GM19452 (cell line): ENCODE measurements at regions not wholly inside any gene's neighbourhood (a gene's known extent, or its start where the extent isn't known, plus 50 kb on each side); places are given as distances from the start of the nearest gene placed in this dataset.
"Not testable (repeated sequence)": the region's sequence is repeated elsewhere in the genome, so short reads cannot be mapped to it uniquely, and the experiment has no call there.

Source experiments
- ATAC-seq: cut with Tn5 transposase; IDR thresholded peaks from one replicate; pipeline ENCODE4 v1.9.1; 2021; ENCODE audit not compliant: unreplicated experiment

DNA sequence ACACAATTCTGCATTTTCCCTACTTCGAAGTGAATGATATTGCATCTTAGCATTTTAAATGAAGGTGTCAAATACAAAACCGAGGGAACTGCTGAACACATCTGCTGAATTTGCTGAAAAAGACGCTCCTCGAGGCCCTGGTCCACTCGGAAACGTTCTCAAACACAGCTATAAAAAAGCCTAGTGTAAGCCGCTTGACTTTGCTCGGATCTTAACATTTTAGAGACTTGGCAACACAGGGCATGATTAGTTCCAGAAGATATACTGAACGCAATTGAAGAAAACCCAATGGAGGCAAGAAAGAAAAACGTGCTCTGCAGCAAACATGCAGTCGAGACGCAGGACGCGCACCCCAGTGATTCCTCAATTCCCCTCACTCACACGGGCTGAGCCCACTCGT is 506.4 kb upstream of the AMELY start:
- ATAC-seq, result no peak

DNA sequence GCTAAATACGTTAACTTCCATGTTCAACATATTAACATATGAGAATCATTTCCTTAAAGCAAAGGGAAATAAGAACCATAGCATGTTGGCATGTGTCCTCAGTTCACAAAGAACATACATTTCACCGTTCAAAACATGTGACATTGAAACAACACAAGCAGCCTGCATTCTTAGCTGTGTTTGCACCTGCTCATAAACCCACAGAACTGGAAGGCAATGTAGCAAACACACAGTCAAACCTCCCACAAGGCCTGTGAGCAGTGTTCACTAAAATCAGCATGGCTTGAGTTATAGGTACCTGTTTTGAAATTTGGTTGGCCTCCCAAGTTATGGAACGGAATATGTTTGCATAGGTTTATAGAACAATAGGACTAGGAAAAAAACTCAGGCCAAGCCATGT is 504.9 kb upstream of the AMELY start:
- no peak for ATAC-seq

DNA sequence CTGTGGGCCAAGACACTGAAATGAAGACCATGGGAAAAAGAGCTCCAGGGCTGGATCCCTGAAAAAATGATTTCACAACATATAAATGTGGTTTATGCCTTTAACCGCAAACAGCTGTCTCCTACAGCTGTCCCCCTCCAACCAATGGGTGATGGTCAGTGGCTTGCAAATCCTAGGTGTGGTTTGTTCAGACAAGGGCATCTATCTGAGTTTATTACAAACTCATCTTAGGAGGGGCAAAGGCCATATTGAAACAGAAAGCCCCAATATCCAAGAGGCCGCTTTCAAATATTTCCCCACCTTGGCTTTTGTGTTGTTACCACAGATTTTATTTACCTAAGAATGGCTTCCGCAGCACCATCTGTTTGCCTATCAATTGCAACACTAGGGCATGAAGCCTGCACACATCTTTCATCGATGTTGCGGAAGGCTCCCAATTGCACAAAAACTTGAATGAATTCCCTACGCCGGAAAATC is 503.6 kb upstream of the AMELY start:
- ATAC-seq, result no peak

DNA sequence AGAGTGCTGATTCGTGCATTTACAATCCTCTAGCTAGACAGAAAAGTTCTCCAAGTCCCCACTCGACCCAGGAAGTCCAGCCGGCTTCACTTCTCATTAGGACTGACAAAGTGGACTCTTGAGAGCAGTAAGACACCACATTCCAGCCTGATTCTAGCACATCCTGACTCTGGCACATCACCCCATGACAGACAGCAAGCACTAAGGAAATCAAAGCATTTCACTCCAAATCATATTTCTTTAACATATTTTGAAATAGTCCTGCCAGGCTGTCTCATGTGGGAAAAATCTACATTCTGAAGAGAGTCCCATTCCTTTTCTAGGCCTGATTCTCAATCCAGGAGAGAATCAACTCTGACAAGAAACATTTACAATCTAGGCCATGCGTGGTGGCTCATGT is 478.5 kb upstream of the AMELY start:
- ATAC-seq, result no peak

DNA sequence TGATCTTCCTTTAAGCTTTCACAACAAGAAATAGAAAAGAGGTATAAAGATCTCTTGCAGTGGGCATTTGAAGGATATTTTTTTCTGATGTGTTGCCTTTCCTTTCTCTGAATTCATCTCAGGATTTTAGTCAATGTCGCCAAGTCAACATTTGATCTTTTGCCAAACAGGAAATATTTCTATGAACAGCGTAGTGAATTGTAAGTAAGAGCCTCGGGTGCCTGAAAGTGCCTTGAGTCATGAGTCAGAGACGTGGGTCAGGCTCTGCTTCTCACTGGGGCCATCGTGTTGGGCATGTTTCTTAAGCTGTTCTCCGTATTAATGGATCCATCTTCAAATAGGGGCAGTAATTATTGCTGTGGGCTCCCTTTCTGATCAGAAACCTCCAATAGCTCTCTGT is 471.4 kb upstream of the AMELY start:
- no peak for ATAC-seq

DNA sequence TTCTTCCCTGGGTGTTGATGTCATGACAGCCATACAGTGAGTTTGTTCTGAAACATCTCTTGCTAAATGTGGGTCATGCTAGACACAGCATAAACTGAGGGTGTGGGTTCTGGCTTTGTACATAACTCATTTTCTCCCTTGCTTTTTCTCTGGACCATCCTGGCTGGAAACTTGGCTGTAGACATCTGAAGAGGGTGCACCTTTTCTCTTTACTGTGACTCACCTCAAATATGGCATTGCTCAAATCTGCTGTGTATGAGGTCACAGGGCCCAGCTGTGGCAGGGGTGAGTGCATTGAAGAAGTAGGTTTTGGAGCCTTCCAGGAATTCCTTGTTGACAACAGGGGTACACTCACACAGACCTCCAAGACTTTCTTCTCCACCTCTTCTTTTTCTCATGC is 465.5 kb upstream of the AMELY start:
- ATAC-seq, result no peak

DNA sequence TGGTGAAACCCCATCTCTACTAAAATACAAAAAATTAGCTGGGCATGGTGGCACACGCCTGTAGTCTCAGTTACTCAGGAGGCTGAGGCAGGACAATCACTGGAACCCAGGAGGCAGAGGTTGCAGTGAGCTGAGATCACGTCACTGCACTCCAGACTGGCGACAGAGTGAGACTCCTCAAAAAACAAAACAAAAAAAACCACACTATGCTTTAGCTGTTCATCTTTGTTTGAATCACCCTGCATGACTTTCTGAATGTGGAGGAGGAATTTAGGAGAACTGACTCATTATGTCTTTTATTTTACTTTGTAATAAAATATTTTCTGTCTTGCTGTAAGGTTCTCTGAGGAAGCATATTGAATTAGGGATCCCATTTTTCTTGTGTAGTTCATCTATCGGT is 462.9 kb upstream of the AMELY start:
- ATAC-seq, result not testable (repeated sequence)

DNA sequence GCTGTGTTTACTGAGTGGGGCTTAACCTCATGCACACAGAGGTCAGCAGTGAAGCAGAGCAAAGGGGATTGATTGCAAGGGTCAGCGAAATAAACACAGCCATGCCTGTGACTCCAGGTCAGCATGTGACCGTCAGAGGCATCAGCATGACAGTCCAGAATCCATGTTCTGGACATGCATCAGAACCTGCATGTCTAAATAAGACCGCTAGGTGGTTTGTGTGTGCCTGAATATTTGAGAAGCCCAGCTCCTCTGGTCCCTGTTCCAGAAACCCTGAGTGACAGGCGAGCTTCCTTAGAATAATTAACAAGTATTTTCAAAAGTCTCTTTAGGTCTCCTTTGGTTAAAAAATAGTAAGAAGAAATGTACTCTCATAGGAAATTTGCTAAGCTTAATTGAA is 460.4 kb upstream of the AMELY start:
- ATAC-seq, result not testable (repeated sequence)

DNA sequence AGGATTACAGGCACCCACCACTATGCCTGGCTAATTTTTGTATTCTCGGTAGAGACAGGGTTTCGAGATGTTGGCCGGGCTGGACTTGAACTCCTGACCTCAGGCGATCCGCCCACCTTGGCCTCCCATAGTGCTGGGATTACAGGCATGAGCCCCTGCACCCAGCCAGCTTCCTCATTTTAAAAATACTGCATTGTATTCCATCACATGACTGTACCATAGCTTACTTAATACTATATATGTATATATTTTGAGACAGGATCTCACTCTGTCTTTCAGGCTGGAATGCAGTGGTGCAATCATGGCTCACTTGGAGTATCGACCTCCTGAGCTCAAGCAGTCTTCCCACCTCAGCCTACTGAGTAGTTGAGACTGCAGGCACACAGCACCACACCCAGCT is 459.5 kb upstream of the AMELY start:
- ATAC-seq, result not testable (repeated sequence)

DNA sequence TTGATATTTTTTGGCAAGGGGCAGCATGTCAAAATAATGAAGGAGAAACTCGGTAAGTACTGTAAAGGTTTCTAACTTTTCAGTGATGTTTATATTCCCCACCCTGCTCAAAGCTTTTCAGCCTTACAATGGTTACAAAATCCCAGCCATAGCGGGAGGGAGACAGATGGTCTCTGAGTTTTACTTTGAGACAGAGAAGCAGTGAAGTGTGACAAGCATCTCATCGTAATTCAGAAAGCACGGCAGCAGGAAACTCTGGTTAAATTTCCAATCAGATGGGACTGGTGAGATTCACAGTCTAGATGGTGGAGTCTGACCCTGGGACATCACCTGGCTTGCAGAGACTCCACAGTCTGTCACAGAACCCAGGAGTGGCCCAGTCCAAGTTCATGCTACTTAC is 448.0 kb upstream of the AMELY start:
- ATAC-seq, result no peak

DNA sequence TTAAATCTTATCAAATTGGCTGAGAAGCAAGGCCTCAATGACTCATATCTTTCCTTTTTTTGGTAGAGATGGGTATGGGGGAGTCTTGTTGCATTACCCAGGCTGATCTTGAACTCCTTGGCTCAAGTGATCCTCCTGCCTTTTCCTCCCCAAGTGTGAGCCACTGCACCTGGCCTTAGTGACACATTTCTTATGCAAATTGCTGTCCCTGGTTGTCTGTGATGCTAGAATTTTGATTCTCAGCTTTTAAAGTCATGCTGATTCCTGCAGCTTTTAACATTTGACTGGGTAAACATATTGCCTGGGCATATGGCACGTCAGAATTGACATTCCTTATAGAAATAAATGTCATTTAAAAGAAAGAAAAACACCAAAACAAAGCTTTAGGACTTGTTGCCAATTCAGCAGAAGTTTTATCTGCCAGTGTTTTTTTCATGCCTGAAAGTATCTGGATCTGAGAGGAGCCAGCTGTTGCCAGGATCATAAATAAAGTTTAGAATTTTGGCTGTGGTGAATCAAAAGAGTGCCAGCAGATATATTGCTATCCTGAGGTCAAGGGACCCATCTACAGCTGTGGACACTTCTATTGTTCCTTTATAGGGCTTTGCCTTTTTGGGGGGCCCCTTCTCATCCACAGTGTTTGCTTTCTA is 446.7 kb upstream of the AMELY start:
- no peak for ATAC-seq

DNA sequence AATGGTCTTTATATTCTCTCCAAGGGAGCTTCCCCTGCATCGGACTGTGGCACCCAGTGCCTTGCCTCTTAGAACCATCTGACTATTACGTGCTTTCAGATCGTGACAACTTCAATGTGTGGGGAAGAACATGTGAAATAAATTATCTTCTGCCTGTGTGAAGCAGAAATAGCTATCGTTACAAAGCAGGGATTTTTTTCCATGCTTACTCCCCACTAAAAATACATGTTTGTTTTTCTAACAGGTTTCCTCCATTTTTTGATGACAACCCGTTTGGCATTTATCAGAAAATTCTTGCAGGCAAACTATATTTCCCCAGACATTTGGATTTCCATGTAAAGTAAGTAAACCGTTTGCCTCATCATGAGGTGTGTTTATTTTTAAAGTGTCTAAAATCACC is 444.3 kb upstream of the AMELY start:
- ATAC-seq, result not testable (repeated sequence)

DNA sequence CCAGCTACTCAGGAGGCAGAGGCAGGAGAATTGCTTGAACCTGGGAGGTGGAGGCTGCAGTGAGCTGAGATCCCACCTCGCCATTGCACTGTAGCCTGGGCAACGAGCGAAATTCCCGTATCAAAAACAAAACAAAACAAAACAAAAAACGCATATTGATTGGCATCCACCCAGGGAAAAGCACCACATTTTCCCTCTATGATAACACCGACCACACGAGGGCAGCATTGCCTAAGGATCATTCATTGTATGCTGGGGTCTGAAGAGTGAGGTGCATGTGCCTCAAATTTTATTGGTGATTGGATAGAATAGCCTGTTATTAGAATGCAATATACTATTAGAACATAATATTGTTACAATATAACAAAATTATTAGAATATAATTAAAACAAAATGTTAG is 433.1 kb upstream of the AMELY start:
- ATAC-seq, result no peak

DNA sequence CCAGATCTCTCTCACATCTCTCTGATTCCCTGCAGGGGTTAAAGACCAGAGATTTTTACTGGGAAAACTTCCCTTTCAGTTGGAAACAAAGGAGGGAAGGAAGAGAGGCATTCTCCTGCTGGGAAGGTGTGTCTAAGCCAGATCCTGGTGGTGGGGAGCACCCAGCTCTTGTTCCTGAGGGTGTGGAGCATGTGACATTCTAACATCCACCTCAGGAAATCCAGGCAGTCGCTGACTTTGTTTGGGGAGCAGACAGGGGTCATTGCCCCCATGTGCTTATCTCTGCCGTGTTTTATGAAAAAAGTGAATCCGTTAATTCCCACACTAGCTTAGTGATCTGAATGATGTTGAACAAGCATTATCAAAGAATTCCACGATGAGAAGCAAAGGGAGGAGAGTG is 431.7 kb upstream of the AMELY start:
- ATAC-seq, result no peak

DNA sequence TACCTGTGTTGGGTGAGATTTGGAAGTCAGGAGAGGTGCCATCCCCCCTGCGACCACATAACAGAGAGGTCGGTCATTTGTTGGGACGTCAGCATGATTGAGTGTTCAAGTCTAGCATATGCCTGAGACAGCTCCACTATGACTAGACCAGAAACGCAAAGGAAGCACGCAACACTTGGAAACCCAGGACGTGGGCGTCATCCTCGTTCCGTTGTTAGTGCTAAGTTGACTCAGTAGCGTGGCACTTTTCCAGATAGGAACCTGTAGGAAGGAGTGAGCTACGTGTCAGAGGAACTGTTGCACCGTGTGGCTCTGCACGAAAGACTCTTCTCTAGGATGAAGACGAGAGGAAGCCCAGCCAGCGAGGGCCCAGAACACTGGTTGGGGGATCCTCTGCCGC is 431.2 kb upstream of the AMELY start:
- ATAC-seq, result not testable (repeated sequence)

DNA sequence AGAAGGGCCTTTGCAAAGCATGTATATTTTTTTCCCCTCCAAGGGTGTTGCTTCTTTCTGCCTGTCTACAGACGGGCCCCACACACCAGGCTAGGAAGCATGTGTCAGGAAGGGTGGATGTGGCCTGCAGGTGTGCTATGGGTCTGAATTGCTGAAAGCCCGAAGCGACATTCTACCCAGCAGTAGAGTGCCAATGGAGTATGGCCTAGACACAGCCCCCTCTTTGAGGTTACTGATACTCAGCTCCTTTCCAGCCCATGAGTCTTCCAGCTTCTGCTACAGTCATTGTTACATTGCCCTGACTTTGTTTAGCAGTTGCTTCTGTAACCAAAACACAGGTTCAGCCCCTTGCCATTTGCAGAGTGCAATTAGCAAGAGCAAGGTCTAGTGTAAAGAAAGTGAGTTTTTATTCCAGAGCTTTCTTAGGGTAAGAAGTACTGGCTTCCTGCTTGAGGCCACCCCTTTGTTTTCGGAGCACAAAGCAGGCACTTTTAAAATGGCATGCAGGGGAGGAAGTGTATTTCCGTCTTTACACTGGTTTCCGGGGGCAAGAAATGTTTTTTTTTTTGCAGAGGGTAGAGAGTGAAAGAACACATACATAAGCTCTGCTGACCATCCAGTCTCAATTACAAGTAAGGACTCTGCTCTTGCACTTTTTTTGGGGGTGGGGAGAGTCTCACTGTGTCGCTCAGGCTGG is 428.0 kb upstream of the AMELY start:
- no peak for ATAC-seq

DNA sequence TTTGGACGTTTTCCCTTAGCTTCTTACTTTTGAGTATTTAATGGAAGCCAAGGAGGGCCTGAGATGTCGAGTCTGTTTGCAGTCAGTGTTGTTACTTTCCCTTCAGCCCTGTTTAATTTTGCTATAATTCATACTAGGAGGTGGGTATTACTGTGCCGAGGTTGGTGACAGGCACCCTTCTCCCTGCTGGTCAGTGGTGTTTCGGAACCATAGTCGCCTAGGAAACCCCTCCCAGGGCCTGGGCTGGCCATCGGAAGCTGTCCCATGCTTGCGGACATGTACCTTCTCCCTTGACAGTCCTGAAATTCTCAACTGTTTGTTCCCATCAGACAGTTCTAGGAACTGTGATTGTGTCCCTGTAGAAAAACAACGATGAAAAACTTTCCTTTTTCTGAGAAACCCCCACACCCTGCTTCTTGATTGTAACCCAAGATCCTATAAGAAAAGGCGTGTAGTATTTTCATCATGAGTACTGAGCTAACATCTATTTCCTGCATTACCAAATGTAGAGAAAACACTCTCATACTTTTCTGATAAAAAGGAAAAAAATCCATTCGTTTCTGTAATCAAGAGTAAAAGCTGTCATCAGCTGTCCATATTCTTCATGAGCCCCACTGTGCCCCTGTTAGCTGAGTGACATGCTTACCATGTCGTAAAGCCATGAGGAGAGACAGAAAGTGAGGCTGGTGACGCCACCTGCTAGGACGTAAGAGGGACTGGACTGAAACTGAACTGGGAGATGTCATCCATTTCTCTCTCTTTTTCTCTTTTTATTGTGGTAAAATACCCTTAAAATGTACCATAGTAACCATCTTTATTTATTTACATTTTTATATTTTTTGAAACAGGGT is 424.7 kb upstream of the AMELY start:
- no peak for ATAC-seq

DNA sequence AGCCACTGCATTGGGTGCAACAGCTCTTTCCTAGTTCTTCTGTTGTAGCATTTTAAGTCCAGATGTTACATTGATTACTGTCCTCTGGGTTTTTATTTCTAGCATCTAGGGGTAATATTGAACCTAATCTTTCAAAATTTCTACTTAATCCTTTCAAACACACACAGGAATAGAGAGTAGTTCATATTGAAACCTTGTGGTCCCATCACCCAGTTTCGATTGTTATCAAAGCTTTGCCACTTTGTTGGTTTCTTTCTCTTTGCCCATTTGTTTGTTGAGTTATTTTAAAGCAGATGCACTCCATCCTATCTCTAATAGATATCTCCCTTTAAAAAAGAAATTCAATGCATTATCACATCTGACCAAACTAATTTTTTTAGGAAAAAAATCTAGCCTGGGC is 422.9 kb upstream of the AMELY start:
- ATAC-seq, result no peak

DNA sequence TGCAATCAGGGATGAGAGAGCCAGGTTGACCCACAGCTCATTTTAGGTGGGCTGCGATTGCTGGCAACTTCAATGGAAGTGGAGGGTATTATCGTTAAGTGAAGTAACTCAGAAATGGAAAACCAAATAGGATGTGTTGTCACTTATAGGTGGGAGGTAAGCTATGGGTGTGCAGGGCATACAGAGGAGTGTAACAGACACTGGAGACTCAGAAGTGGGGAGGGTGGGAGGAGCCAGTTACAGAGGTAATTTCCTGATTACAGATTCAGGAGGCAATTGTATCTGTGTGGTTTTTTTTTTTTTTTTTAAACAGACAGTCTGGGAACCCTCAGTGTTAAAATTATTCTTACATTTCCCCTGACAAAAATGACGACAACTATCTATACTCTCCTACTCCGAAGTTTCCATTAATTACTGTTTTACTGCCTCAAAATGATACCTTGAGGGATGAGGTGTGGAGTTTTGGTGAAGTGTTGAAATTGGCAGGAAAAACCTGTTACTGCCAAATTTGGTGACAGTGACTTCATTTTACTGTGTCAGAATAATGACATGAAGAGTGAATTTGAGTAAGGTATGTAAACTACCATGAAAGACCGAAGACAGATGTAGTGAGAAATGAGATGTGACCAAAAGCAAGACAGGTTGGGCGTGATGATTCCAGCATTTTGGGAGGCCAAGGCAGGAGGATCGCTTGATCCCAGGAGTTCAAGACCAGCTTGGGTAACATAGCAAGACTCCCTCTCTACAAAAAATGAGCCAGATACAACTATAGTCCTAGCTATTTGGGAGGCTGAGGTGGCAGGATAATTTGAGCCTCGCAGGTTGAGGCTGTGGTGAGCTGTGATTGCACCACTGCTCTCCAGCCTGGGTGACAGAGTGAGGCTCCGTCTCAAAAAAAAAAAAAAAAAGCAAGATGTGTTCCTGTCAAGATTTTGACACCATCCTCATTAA is 415.0 kb upstream of the AMELY start:
- no peak for ATAC-seq

DNA sequence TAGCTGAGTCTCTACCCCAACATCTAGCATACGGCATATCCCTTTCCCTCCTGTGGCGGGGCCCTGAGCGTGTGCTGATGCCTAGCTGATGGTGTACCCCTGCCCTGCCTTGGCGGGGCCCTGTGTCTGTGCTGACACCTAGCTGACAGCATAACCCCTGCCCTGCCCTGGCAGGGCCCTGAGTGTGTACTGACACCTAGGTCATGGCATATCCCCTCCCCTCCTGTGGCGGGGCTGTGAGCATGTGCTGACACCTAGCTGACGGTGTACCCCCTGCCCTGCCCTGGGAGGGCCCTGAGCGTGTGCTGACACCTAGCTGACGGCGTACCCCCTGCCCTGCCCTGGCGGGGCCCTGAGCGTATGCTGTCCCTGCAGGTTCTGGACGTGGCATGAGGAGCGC is 414.0 kb upstream of the AMELY start:
- ATAC-seq, result no peak

DNA sequence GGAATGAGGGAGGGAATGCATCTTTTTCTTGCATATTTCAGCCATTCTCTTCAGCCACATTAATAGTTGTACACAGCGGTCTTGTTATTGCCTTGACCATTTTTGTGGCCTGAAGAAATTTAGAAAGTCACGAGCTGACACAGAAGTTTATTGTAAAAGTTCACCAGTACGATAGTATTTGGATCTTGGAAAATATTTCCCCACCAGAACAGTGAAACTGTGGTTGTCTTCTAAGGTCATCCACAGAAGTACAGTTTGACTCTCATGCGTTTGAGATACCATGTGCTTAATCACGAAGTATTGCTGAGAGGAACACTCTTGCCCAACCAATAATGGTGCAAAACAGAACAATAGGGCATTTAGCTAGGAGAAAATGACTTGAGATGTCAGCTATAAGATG is 409.2 kb upstream of the AMELY start:
- no peak for ATAC-seq
